Chondrocyte (in vitro differentiated cells): ENCODE measurements at regions not wholly inside any gene's neighbourhood (a gene's known extent, or its start where the extent isn't known, plus 50 kb on each side); places are given as distances from the start of the nearest gene placed in this dataset.

Experiments used
- DNase-seq: peaks from one replicate; pipeline ENCODE4 v3.0.0; 2021; ENCODE audit warnings: mixed read lengths, low spot score
- H3K27ac Mint-ChIP-seq: one replicate; pipeline ENCODE4 v1.8.0; 2021; ENCODE audit warnings: mild to moderate bottlenecking, moderate library complexity, mixed read lengths; ENCODE audit not compliant: unreplicated experiment
- H3K27me3 Mint-ChIP-seq: 2 replicates; pipeline ENCODE4 v1.8.0; 2021; ENCODE audit warnings: low read depth, mixed read lengths
- H3K36me3 Mint-ChIP-seq: 2 replicates; pipeline ENCODE4 v1.8.0; 2021; ENCODE audit warnings: low read depth, mixed read lengths
- H3K4me1 Mint-ChIP-seq: 2 replicates; pipeline ENCODE4 v1.8.0; 2021; ENCODE audit warnings: low read depth, mild to moderate bottlenecking, mixed read lengths
- H3K4me3 Mint-ChIP-seq: one replicate; pipeline ENCODE4 v1.8.0; 2021; ENCODE audit warnings: mild to moderate bottlenecking, moderate library complexity, mixed read lengths; ENCODE audit not compliant: unreplicated experiment
- H3K9me3 Mint-ChIP-seq: 2 replicates; pipeline ENCODE4 v1.8.0; 2021; ENCODE audit warnings: low read depth, mixed read lengths
- CTCF ChIP-seq: fragments of 200-600 bp; sonication (generic); IDR thresholded peaks from 2 replicates; pipeline ENCODE4 v1.5.0; 2021; ENCODE audit warnings: antibody characterized with exemption, mild to moderate bottlenecking, moderate library complexity

- H3K27me3 Mint-ChIP-seq = no peaks in the 10 kb centered on the region
- peaks cover 22% of the 10 kb centered on the region for H3K9me3 Mint-ChIP-seq
- H3K36me3 Mint-ChIP-seq = no peaks in the 10 kb centered on the region
- no peak overlapping the region for H3K27ac Mint-ChIP-seq
- no peak overlapping the region for H3K4me3 Mint-ChIP-seq
- no peak for TF ChIP-seq CTCF
- no peaks in the 10 kb centered on the region for H3K4me1 Mint-ChIP-seq
- no peak for DNase-seq
Measured at GRCh38 chrX:26414534-26414933, 198.6 kb downstream of the MAGEB5 start.

GRCh38 chrX:26411045-26411444, 195.1 kb downstream of the MAGEB5 start:
- no peak overlapping the region for H3K4me3 Mint-ChIP-seq
- no peaks in the 10 kb centered on the region for H3K36me3 Mint-ChIP-seq
- TF ChIP-seq CTCF = no peak
- peaks cover 4% of the 10 kb centered on the region for H3K9me3 Mint-ChIP-seq
- no peak overlapping the region for H3K27ac Mint-ChIP-seq
- DNase-seq = no peak
- no peaks in the 10 kb centered on the region for H3K27me3 Mint-ChIP-seq
- H3K4me1 Mint-ChIP-seq = no peaks in the 10 kb centered on the region

- Mint-ChIP-seq H3K4me3 (no peak overlapping the region), H3K36me3 (no peaks in the 10 kb centered on the region), H3K9me3 (no peaks in the 10 kb centered on the region), H3K27me3 (no peaks in the 10 kb centered on the region), H3K4me1 (no peaks in the 10 kb centered on the region), H3K27ac (no peak overlapping the region)
- TF ChIP-seq CTCF = no peak
- DNase-seq = no peak
Measured at GRCh38 chrX:26409636-26410035, 193.7 kb downstream of the MAGEB5 start.

- Mint-ChIP-seq H3K27me3 (no peaks in the 10 kb centered on the region), H3K27ac (no peak overlapping the region), H3K4me1 (no peaks in the 10 kb centered on the region), H3K36me3 (no peaks in the 10 kb centered on the region), H3K4me3 (no peak overlapping the region), H3K9me3 (peaks cover 13% of the 10 kb centered on the region)
- no peak for DNase-seq
- TF ChIP-seq CTCF = no peak
Measured at GRCh38 chrX:26387906-26388305, 171.9 kb downstream of the MAGEB5 start.

GRCh38 chrX:26376037-26376708, 160.2 kb downstream of the MAGEB5 start:
- peaks cover 16% of the 10 kb centered on the region for H3K9me3 Mint-ChIP-seq
- H3K27me3 Mint-ChIP-seq = no peaks in the 10 kb centered on the region
- H3K4me1 Mint-ChIP-seq = no peaks in the 10 kb centered on the region
- no peaks in the 10 kb centered on the region for H3K36me3 Mint-ChIP-seq
- DNase-seq = no peak
- no peak overlapping the region for H3K27ac Mint-ChIP-seq
- TF ChIP-seq CTCF = no peak
- H3K4me3 Mint-ChIP-seq = no peak overlapping the region
